Thymus (tissue), 11 donors: ENCODE measurements at regions not wholly inside any gene's neighbourhood (a gene's known extent, or its start where the extent isn't known, plus 50 kb on each side); places are given as distances from the start of the nearest gene placed in this dataset.

Experiments
- DNase-seq, 9 donors: peaks; one replicate each; pipeline ENCODE4 v3.0.0-alpha.2; 2013; ENCODE audit warnings: low spot score in 9 of 9, low read depth in 6 of 9, missing footprints in 1 of 9
- H3K27ac ChIP-seq, 2 donors: one replicate each; pipeline ENCODE4 v1.5.1; 2013; ENCODE audit warnings: control low read depth in 1 of 2, low read depth in 1 of 2, low read length in 1 of 2, mild to moderate bottlenecking in 1 of 2, moderate library complexity in 1 of 2
- H3K27me3 ChIP-seq, 2 donors: one replicate each; pipeline ENCODE4 v1.5.1; 2013; ENCODE audit warnings: low read length in 1 of 2; ENCODE audit not compliant: control insufficient read depth in 2 of 2, insufficient read depth in 1 of 2
- H3K36me3 ChIP-seq, 2 donors: one replicate each; pipeline ENCODE4 v1.5.1; 2013; ENCODE audit warnings: low read length in 1 of 2, mild to moderate bottlenecking in 1 of 2, moderate library complexity in 1 of 2; ENCODE audit not compliant: control insufficient read depth in 2 of 2, insufficient read depth in 2 of 2
- H3K4me1 ChIP-seq, 2 donors: one replicate each; pipeline ENCODE4 v1.5.1; 2013; ENCODE audit warnings: low read length in 2 of 2; ENCODE audit not compliant: control insufficient read depth in 2 of 2, insufficient read depth in 2 of 2
- H3K4me3 ChIP-seq, 2 donors: one replicate each; pipeline ENCODE4 v1.5.1; 2013; ENCODE audit warnings: low read length in 2 of 2, control low read depth in 1 of 2, mild to moderate bottlenecking in 1 of 2
- H3K9me3 ChIP-seq, 2 donors: one replicate each; pipeline ENCODE4 v1.5.1; 2013; ENCODE audit warnings: low read length in 1 of 2, mild to moderate bottlenecking in 1 of 2; ENCODE audit not compliant: control insufficient read depth in 2 of 2, insufficient read depth in 1 of 2
- WGBS: extraction: QIAGEN DNeasy Blood & Tissue Kit; methylation state at CpG from one replicate; pipeline ENCODE4 v1.1.7; 2013; 5-methylcytosine and 5-hydroxymethylcytosine counted together
- donor health status: healthy.

DNA sequence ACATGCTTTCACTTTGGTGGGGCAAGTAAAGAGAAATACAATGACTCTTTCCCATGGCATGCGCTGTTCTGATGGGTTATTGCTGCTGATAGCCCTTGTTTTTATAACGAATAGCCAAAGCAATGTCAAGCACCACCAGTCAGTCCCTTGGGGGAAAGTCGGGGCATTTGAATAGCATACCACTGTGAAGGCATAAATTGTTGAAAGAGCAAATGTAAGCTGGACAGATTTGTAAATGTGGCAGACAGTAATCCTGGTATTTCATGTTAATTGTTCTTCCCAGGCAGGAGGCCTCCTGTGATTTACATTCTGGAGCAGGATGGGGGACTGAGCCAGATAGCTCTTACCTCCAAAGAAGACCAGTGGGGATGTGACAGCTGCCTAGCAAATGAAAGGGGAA lies 293.3 kb downstream of the ADRA2A start:
- H3K27ac ChIP-seq = no peak overlapping the region
- H3K4me1 ChIP-seq = no peaks in the 10 kb centered on the region
- H3K27me3 ChIP-seq = no peaks in the 10 kb centered on the region
- H3K9me3 ChIP-seq = no peaks in the 10 kb centered on the region
- no peaks in the 10 kb centered on the region for H3K36me3 ChIP-seq
- 46% methylated on average over 3 of the region's 3 CpGs for WGBS
- no peak overlapping the region for H3K4me3 ChIP-seq
- DNase-seq = no peak

DNA sequence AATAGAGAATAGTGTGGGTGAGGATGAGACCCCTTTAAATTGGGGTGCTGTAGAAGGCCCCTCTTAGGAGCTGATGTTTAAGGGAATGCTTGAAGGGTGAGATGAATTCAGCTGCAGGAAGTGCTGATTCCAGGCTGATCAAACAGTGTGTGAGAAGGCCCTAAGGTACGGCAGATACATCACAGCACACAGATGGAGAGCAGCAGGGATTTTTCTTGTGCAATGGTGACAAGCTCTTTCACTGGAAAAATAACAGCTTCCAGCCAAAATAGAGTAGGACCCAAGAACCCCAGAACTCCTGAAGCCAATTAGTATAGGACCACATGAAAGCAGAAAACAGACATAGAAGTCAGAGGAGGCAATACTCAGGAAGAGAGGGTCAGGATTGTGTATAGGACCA lies 296.9 kb downstream of the ADRA2A start:
- H3K27me3 ChIP-seq = no peaks in the 10 kb centered on the region
- no peak overlapping the region for H3K4me3 ChIP-seq
- no peak for DNase-seq
- no peaks in the 10 kb centered on the region for H3K4me1 ChIP-seq
- 85% methylated on average over 1 of the region's 1 CpG for WGBS
- H3K9me3 ChIP-seq = no peaks in the 10 kb centered on the region
- no peak overlapping the region for H3K27ac ChIP-seq
- H3K36me3 ChIP-seq = no peaks in the 10 kb centered on the region

DNA sequence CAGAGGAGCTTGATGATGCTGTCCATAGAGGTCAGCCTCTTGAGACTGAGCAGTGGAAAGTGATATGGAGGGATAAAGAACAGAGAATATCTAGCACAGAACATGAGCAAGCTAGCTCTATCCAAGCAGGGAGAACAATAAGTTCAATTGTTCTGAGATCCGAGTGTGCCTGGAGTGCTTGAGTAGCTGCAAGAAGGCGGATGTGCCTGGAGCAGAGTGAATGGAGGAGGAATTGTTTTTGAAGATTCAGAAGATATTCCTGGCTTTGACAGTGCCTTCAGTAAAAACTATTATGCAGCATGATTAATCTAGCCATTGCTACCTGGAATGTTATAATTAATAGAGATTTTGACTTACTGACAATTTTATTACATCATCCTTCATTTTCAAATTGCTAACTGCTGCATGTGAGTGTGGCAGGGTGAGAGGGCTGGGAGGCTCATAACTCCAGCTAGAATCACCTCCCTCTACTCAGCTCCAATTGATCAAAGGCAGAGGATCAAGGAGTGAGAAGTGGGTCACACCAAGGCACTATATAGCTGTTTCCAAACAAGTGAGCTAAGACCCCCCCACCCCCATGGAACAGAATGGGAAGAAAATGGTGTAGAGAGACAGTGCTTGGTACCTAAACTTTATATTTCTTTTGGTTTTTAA lies 302.8 kb downstream of the ADRA2A start:
- H3K4me3 ChIP-seq = no peak overlapping the region
- H3K9me3 ChIP-seq = peaks cover 0 to 3% of the 10 kb centered on the region in 2 donors
- no peak overlapping the region for H3K27ac ChIP-seq
- 87% methylated on average over 2 of the region's 2 CpGs for WGBS
- no peak for DNase-seq
- no peaks in the 10 kb centered on the region for H3K27me3 ChIP-seq
- no peaks in the 10 kb centered on the region for H3K36me3 ChIP-seq
- H3K4me1 ChIP-seq = no peaks in the 10 kb centered on the region

DNA sequence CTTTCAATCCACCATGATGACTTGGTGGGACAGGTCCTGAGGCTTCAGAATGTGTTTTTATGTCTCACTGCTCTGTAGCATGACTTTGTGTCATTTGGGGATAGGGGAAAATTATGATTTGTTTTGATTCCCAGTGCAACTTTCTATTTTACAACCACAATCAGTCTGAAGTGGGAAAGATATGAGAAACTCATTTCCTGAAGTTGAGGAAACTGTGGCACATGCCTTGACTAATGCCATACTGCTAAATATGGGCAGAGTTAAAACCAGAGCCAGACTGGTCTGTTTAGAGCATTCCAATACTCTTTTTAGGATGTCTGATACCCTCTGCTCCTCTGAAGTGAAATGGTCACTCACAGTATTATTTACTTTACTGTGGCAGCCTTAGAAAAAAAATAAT lies 307.7 kb downstream of the ADRA2A start:
- H3K4me3 ChIP-seq = no peak overlapping the region
- H3K27ac ChIP-seq = no peak overlapping the region
- no peak for DNase-seq
- H3K36me3 ChIP-seq = no peaks in the 10 kb centered on the region
- no peaks in the 10 kb centered on the region for H3K4me1 ChIP-seq
- peaks cover 0 to 3% of the 10 kb centered on the region in 2 donors for H3K9me3 ChIP-seq
- H3K27me3 ChIP-seq = no peaks in the 10 kb centered on the region

DNA sequence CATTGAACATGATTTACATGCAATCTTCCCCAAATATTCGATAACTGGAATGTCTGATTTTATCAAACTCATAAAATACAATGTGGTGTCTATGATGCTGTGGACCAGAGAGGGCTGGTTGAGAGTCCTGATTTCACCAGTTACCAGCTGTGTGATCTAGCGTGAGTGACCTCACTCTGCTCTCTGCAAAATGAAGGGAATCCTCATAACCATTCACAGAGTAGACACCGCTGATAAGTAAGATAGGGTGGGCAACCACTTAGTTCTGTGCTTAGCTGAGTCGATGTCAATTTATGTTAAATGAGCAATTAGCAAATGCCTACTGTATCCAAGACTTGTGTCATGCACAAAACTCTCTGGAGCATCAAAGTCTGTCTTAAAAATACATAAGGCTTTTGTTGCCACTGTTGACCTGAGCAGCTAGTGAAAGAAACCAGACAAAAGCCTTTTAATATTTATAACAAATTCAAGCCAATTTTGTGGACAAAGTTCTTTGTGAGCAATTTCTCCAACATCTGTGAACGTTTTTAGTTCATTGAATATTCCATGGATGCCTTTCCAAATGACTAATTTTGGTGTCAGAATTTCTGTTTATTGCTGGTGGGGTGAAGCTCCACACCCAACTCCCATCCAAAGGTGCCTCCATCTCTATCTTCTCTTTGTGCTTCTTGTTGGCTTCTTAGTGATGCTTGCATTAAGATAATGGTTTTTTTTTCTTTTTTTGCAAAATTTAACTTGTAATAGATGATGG lies 314.2 kb downstream of the ADRA2A start:
- 87% methylated on average over 5 of the region's 5 CpGs for WGBS
- H3K9me3 ChIP-seq = no peaks in the 10 kb centered on the region
- H3K27ac ChIP-seq = no peak overlapping the region
- H3K4me1 ChIP-seq = no peaks in the 10 kb centered on the region
- H3K36me3 ChIP-seq = no peaks in the 10 kb centered on the region
- H3K27me3 ChIP-seq = no peaks in the 10 kb centered on the region
- no peak overlapping the region for H3K4me3 ChIP-seq
- DNase-seq = no peak

DNA sequence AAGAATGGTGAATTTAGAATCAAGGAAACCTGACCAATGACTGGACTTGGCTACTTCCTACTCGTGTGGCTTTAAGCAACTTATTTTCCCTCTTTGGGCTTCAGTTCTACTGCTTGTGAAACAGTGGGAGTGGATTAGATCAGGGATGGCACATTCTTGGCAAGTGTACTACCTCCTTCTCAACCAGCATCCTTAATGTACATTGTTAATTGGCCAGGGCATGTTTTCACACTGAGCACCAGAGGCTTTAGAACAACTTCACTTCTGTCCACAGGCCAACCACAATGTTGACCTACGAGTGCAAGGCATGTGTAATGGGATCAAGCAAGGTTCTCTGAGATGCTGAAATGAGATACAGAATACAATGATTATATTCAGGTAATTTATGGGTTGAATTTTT lies 315.3 kb downstream of the ADRA2A start:
- 57% methylated on average over 2 of the region's 2 CpGs for WGBS
- no peaks in the 10 kb centered on the region for H3K9me3 ChIP-seq
- no peaks in the 10 kb centered on the region for H3K27me3 ChIP-seq
- no peaks in the 10 kb centered on the region for H3K36me3 ChIP-seq
- no peak for DNase-seq
- no peak overlapping the region for H3K27ac ChIP-seq
- H3K4me3 ChIP-seq = no peak overlapping the region
- H3K4me1 ChIP-seq = no peaks in the 10 kb centered on the region

DNA sequence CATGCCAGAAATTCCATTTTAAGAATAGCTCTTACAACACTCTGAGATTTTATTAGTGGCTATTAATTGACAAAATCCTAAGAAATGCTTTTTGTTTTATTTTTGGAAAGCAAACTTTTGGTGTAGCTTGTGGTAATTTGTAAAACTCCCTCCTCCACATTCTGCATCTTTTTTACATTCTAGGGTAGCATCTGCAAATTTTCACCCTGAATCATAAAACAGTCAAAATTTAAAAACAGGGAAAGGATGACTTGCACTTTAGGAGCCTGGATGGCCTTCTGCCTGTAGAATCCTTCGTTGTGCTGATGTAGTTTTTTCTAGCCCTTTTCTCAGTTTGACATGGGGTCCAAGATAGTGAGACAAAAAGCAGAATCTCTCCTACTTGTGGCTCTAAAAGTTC lies 316.1 kb downstream of the ADRA2A start:
- H3K36me3 ChIP-seq = no peaks in the 10 kb centered on the region
- no peak for DNase-seq
- no peak overlapping the region for H3K27ac ChIP-seq
- no peaks in the 10 kb centered on the region for H3K27me3 ChIP-seq
- no peaks in the 10 kb centered on the region for H3K4me1 ChIP-seq
- no peaks in the 10 kb centered on the region for H3K9me3 ChIP-seq
- H3K4me3 ChIP-seq = no peak overlapping the region
- 6% methylated on average over 1 of the region's 1 CpG for whole genome bisulfite sequencing

DNA sequence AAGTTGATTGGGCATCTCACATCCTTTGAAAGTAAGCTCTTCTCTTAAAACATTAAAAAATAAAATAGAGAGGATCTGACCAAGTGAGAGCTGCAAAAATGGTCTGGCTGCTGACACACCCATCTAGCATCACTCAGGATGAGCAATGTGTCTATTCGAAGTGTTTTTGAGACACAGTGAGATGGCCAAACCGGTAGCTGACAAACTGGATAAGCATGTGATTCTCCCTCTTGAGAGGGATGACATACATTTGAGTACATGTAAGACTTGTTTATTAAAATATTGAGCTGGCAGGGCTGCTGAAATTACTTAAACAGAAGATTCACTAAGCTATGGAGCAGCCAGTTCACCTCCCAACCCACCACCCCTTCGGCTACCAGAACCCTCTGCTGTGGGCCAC lies 333.9 kb downstream of the ADRA2A start:
- H3K36me3 ChIP-seq = no peaks in the 10 kb centered on the region
- H3K4me3 ChIP-seq = no peak overlapping the region
- H3K4me1 ChIP-seq = no peaks in the 10 kb centered on the region
- no peak for DNase-seq
- no peak overlapping the region for H3K27ac ChIP-seq
- WGBS = 94% methylated on average over 3 of the region's 3 CpGs
- no peaks in the 10 kb centered on the region for H3K27me3 ChIP-seq
- no peaks in the 10 kb centered on the region for H3K9me3 ChIP-seq

DNA sequence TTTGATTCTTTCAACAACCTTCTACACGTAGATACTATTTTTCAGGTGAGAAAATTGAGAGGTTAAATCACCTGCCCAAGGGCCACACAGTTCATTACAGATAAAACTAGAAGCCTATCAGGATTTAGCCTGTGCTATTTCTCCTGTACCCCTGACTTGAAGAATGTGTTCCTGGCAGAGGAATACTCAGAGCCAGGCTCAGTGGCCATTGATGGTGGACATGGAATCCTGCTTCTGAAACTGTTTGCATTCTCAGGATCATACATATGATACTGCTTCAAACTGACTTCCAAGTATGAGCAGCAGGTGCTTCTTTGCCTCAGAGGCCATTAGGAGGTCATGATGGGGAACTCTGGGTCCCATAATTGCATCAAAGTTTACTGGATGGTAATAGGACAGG lies 348.6 kb downstream of the ADRA2A start:
- no peak overlapping the region for H3K4me3 ChIP-seq
- H3K9me3 ChIP-seq = no peaks in the 10 kb centered on the region
- H3K27ac ChIP-seq = no peak overlapping the region
- no peaks in the 10 kb centered on the region for H3K27me3 ChIP-seq
- H3K4me1 ChIP-seq = no peaks in the 10 kb centered on the region
- DNase-seq = no peak
- 92% methylated on average over 1 of the region's 1 CpG for WGBS
- no peaks in the 10 kb centered on the region for H3K36me3 ChIP-seq
